ENCODE measurements at regions not wholly inside any gene's neighbourhood (a gene's known extent, or its start where the extent isn't known, plus 50 kb on each side); places are given as distances from the start of the nearest gene placed in this dataset.

DNA sequence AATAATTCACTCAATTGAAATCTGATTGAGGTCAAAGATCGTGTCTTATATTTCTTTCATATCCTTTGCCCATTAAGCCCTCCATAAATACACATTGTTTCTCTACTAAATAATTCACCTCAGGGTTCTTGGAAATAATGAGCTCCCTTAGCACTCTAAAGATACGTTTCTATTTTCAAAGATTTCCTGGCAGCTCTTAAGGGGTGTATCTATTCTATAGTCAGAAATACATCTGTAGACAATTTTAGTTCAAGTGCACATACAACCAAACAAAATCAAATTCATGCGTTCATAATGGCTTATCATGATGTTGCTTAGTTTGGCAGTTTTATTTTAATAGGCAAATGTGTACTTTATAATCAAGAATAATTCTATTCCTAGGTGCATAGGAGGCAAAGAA lies 361.1 kb upstream of the DDHD1 start:
- H3K4me1 ChIP-seq (ENCODE audit: control insufficient read depth in 2 of 3, insufficient read depth in 2 of 3, low read depth in 1 of 3, low read length in 3 of 3): no peaks in the 10 kb centered on the region
- TF ChIP-seq, protein P1, sequence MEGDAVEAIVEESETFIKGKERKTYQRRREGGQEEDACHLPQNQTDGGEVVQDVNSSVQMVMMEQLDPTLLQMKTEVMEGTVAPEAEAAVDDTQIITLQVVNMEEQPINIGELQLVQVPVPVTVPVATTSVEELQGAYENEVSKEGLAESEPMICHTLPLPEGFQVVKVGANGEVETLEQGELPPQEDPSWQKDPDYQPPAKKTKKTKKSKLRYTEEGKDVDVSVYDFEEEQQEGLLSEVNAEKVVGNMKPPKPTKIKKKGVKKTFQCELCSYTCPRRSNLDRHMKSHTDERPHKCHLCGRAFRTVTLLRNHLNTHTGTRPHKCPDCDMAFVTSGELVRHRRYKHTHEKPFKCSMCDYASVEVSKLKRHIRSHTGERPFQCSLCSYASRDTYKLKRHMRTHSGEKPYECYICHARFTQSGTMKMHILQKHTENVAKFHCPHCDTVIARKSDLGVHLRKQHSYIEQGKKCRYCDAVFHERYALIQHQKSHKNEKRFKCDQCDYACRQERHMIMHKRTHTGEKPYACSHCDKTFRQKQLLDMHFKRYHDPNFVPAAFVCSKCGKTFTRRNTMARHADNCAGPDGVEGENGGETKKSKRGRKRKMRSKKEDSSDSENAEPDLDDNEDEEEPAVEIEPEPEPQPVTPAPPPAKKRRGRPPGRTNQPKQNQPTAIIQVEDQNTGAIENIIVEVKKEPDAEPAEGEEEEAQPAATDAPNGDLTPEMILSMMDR (IDR thresholded peaks at IDR 0.05; ENCODE audit: borderline replicate concordance, extremely low read depth, insufficient read depth): no peak
- H3K27me3 ChIP-seq (ENCODE audit: control insufficient read depth, insufficient read depth, low read length): no peaks in the 10 kb centered on the region
- no peaks in the 10 kb centered on the region for H3K9me3 ChIP-seq (ENCODE audit: control insufficient read depth in 2 of 3, insufficient read depth in 1 of 3, low read length in 3 of 3)
- FAIRE-seq (no peak), DNase-seq (no peak)
- H3K27ac ChIP-seq (ENCODE audit: low read depth in 2 of 2, low read length in 2 of 2): no peak overlapping the region
- no peak overlapping the region for H3K9ac ChIP-seq (ENCODE audit: low read length in 3 of 3)
- no peaks in the 10 kb centered on the region for H3K36me3 ChIP-seq (ENCODE audit: control insufficient read depth in 2 of 3, insufficient read depth in 3 of 3, low read length in 3 of 3)
- intact Hi-C loops (cut with DNase I): no loop called here
- no peak overlapping the region for H3K4me3 ChIP-seq (ENCODE audit: low read length in 3 of 3)

DNA sequence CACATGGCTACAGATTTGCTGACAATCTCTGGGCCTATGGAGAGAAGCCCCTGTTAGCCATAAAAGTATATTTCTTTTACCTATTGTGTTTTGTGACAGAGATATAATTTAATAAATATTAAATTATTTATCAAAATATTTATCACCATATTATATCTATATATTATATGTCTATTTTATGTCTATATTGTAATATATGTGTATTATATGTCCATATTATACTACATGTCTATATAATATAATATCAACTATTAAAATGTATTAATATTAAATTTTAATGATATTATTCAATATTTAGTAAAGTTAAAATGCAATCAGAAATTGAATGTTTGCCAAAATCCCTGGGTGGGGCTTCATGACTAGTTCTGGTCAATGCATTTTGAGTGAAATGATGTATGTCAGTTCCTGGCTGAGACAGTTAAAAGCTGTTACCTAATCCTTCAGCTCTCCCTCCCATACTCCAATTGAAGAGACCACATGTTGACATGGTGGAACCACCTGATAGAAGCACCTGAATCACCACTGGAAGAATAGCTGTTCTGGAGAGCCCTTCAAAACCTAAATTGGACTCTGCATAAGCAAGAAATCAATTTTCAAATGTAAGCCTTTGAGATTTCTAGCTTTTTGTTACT lies 357.3 kb upstream of the DDHD1 start:
- DNase-seq (no peak), FAIRE-seq (peak; percentile 60)
- H3K9me3 ChIP-seq (ENCODE audit: control insufficient read depth in 2 of 3, insufficient read depth in 1 of 3, low read length in 3 of 3): peaks cover 0 to 2% (median 0%) of the 10 kb centered on the region in 3 donors
- no peak overlapping the region for H3K27ac ChIP-seq (ENCODE audit: low read depth in 2 of 2, low read length in 2 of 2)
- H3K27me3 ChIP-seq (ENCODE audit: control insufficient read depth, insufficient read depth, low read length): no peaks in the 10 kb centered on the region
- TF ChIP-seq, protein P1 (IDR thresholded peaks at IDR 0.05; ENCODE audit: borderline replicate concordance, extremely low read depth, insufficient read depth): no peak
- intact Hi-C loops (cut with DNase I): no loop called here
- H3K4me3 ChIP-seq (ENCODE audit: low read length in 3 of 3): no peak overlapping the region
- no peaks in the 10 kb centered on the region for H3K36me3 ChIP-seq (ENCODE audit: control insufficient read depth in 2 of 3, insufficient read depth in 3 of 3, low read length in 3 of 3)
- no peak overlapping the region for H3K9ac ChIP-seq (ENCODE audit: low read length in 3 of 3)
- no peaks in the 10 kb centered on the region for H3K4me1 ChIP-seq (ENCODE audit: control insufficient read depth in 2 of 3, insufficient read depth in 2 of 3, low read depth in 1 of 3, low read length in 3 of 3)

DNA sequence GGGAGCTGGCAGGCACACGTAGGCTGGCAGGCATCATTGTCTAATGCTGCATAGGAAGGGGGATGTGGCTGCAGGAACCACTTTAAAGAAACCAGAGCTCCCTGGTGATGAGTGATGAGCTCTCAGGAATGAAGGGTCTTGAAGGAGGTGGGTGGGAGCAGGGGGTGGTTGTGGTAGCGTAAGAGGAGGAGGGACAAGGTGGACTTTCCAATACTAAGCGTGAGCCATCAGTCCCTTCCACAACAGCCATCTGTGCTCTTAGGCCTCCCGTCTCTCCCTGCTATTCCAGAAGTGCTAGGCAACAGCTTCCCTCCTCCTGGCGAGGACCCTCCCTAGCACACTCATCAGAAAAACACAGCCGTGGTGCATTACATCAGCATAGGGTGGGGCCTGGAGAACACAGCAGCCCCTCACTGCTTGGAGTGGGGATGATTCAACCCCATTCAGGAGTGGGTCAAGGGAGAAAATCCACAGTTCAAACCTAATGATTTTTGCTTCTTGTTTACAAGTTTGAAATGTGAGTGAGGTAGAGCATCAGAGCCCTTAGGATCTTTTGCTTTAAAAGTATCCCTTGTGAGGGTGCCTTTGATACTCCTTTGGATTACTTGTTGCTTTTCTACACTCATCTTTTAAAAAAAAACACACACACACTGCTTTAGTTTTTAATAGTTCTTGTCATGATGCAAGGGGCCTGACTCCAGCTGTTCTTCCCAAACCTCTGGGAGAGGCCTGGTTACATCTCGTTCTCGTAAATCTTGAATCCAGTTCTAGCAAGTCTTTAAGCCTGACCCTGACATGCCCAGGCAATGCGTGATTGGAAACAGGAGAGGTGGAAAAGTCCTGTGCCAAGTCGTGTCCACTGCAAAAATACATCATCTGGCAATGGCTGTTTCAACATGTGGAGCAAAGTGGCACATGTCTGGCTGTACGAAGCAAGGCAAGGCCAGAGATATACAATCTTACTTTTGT lies 356.4 kb upstream of the DDHD1 start:
- TF ChIP-seq, protein P1 (IDR thresholded peaks at IDR 0.05; ENCODE audit: borderline replicate concordance, extremely low read depth, insufficient read depth): no peak
- FAIRE-seq: no peak

More for the DNA sequence above, 356.4 kb upstream of the DDHD1 start:
- H3K4me3 ChIP-seq (ENCODE audit: low read length in 3 of 3): no peak overlapping the region
- no peak overlapping the region for H3K9ac ChIP-seq (ENCODE audit: low read length in 3 of 3)
- peaks cover 0 to 3% (median 0%) of the 10 kb centered on the region in 3 donors for H3K9me3 ChIP-seq (ENCODE audit: control insufficient read depth in 2 of 3, insufficient read depth in 1 of 3, low read length in 3 of 3)
- peak in 3 of 5 donors; percentile 39 to 83 (median 49) for DNase-seq
- intact Hi-C loops (cut with DNase I): no loop called here
- H3K27ac ChIP-seq (ENCODE audit: low read depth in 2 of 2, low read length in 2 of 2): no peak overlapping the region
- no peaks in the 10 kb centered on the region for H3K27me3 ChIP-seq (ENCODE audit: control insufficient read depth, insufficient read depth, low read length)
- H3K4me1 ChIP-seq (ENCODE audit: control insufficient read depth in 2 of 3, insufficient read depth in 2 of 3, low read depth in 1 of 3, low read length in 3 of 3): no peaks in the 10 kb centered on the region
- H3K36me3 ChIP-seq (ENCODE audit: control insufficient read depth in 2 of 3, insufficient read depth in 3 of 3, low read length in 3 of 3): no peaks in the 10 kb centered on the region
